GM10266 (cell line): ENCODE measurements at regions not wholly inside any gene's neighbourhood (a gene's known extent, or its start where the extent isn't known, plus 50 kb on each side); places are given as distances from the start of the nearest gene placed in this dataset.

Experiments used
- DNase-seq: peaks from one replicate; pipeline ENCODE4 v3.0.0; 2012; ENCODE audit errors: extremely low spot score
- CTCF ChIP-seq: IDR thresholded peaks from 2 replicates; pipeline ENCODE4 v1.5.1; 2012; ENCODE audit warnings: mild to moderate bottlenecking, low read depth; ENCODE audit not compliant: control insufficient read depth, insufficient read depth; ENCODE audit errors: missing control alignments

- TF ChIP-seq CTCF, result no peak
- no peak for DNase-seq
Measured at GRCh38 chrX:140206657-140207056, 241.3 kb upstream of the CXorf66 start.

- no peak for DNase-seq
- no peak for TF ChIP-seq CTCF
Measured at GRCh38 chrX:140190441-140191108, 225.3 kb upstream of the CXorf66 start.

- no peak for TF ChIP-seq CTCF
- DNase-seq, result no peak
Measured at GRCh38 chrX:140180585-140180984, 215.3 kb upstream of the CXorf66 start.

GRCh38 chrX:140177821-140178220, 212.5 kb upstream of the CXorf66 start:
- DNase-seq, result no peak
- TF ChIP-seq CTCF, result no peak

GRCh38 chrX:140172401-140172800, 207.1 kb upstream of the CXorf66 start:
- TF ChIP-seq CTCF, result no peak

GRCh38 chrX:140167551-140167950, 202.2 kb upstream of the CXorf66 start:
- DNase-seq, result no peak
- TF ChIP-seq CTCF, result no peak

More at GRCh38 chrX:140172401-140172800, 207.1 kb upstream of the CXorf66 start:
- DNase-seq, result no peak

- no peak for TF ChIP-seq CTCF
- DNase-seq, result no peak
Measured at GRCh38 chrX:140165849-140166248, 200.5 kb upstream of the CXorf66 start.
